Parathyroid adenoma (tissue), 2 donors: ENCODE measurements at regions not wholly inside any gene's neighbourhood (a gene's known extent, or its start where the extent isn't known, plus 50 kb on each side); places are given as distances from the start of the nearest gene placed in this dataset.

Source experiments
- H2AFZ ChIP-seq: fragments of 300-600 bp; sonication (generic); one replicate; pipeline ENCODE4 v1.7.0; 2017; ENCODE audit warnings: antibody characterized with exemption, mild to moderate bottlenecking
- H3K27ac ChIP-seq: fragments of 300-600 bp; sonication (generic); one replicate; pipeline ENCODE4 v1.7.0; 2017
- H3K27me3 ChIP-seq: fragments of 300-600 bp; sonication (generic); one replicate; pipeline ENCODE4 v1.7.0; 2017; ENCODE audit warnings: low read length; ENCODE audit not compliant: control insufficient read depth, insufficient read depth
- H3K36me3 ChIP-seq: fragments of 300-600 bp; sonication (generic); one replicate; pipeline ENCODE4 v1.7.0; 2017; ENCODE audit warnings: low read length; ENCODE audit not compliant: control insufficient read depth, insufficient read depth
- H3K4me1 ChIP-seq: fragments of 300-600 bp; sonication (generic); one replicate; pipeline ENCODE4 v1.7.0; 2017; ENCODE audit warnings: control low read depth
- H3K4me2 ChIP-seq: fragments of 300-600 bp; sonication (generic); one replicate; pipeline ENCODE4 v1.7.0; 2017; ENCODE audit warnings: low read length
- H3K4me3 ChIP-seq: fragments of 300-600 bp; sonication (generic); one replicate; pipeline ENCODE4 v1.7.0; 2017; ENCODE audit warnings: low read depth, low read length
- H3K79me2 ChIP-seq: fragments of 300-600 bp; sonication (generic); one replicate; pipeline ENCODE4 v1.7.0; 2017; ENCODE audit warnings: control low read depth
- H3K9ac ChIP-seq: fragments of 300-600 bp; sonication (generic); one replicate; pipeline ENCODE4 v1.7.0; 2017; ENCODE audit warnings: mild to moderate bottlenecking
- H3K9me3 ChIP-seq: fragments of 300-600 bp; sonication (generic); one replicate; pipeline ENCODE4 v1.7.0; 2017; ENCODE audit warnings: low read length; ENCODE audit not compliant: control insufficient read depth
- TF ChIP-seq, protein P1 (sequence below): fragments of 300-600 bp; sonication (generic); IDR thresholded peaks from one replicate; pipeline ENCODE4 v1.7.0; 2017; ENCODE audit warnings: antibody characterized with exemption, mild to moderate bottlenecking
- donor health status: primary hyperparathyroidism.

DNA sequence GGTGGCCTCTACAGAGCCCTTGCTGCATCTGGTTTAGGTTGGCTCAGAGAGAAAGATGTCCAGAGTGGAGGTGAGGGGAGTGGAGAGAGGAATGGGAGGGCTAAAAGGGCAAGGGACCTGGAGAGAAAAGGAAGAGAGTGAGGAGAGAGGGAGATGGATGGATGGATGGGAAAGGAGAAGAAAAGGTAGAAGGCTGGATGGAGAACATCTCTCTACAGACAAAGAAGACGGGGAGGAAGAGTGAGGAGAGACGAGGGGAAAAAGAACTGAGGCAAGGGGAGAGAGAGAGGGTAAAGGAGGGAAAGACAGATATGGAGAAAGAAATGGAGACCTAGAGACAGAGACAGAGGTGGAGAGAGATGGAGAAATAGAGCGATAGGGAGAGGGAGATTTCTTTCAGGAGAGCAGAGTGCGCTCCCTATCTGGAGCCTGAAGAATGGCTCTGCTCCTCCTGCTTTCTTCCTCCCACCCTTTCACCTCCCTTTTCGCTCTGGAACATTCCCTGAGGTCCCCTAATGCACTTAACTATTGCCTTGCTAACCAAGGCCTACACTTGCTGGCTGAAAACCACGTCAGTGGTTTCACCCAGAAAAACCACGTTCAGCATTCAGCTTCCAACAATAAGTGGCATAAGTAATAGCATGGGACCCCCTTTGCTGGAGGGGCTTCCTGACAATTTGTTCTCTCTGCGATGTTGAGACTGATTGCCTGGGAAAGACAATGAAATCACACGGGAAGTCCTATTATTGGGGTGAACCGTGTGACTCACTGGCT, 286.3 kb downstream of the CDH26 start:
- Histone ChIP-seq H3K9ac (no peak overlapping the region), H3K4me3 (no peak overlapping the region), H3K9me3 (no peaks in the 10 kb centered on the region), H3K4me1 (peaks cover 4% of the 10 kb centered on the region), H3K27me3 (no peaks in the 10 kb centered on the region), H3K79me2 (no peaks in the 10 kb centered on the region), H3K27ac (no peak overlapping the region), H3K36me3 (no peaks in the 10 kb centered on the region), H2AFZ (no peak overlapping the region), H3K4me2 (no peak overlapping the region)
- TF ChIP-seq, protein P1, sequence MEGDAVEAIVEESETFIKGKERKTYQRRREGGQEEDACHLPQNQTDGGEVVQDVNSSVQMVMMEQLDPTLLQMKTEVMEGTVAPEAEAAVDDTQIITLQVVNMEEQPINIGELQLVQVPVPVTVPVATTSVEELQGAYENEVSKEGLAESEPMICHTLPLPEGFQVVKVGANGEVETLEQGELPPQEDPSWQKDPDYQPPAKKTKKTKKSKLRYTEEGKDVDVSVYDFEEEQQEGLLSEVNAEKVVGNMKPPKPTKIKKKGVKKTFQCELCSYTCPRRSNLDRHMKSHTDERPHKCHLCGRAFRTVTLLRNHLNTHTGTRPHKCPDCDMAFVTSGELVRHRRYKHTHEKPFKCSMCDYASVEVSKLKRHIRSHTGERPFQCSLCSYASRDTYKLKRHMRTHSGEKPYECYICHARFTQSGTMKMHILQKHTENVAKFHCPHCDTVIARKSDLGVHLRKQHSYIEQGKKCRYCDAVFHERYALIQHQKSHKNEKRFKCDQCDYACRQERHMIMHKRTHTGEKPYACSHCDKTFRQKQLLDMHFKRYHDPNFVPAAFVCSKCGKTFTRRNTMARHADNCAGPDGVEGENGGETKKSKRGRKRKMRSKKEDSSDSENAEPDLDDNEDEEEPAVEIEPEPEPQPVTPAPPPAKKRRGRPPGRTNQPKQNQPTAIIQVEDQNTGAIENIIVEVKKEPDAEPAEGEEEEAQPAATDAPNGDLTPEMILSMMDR, result no peak

DNA sequence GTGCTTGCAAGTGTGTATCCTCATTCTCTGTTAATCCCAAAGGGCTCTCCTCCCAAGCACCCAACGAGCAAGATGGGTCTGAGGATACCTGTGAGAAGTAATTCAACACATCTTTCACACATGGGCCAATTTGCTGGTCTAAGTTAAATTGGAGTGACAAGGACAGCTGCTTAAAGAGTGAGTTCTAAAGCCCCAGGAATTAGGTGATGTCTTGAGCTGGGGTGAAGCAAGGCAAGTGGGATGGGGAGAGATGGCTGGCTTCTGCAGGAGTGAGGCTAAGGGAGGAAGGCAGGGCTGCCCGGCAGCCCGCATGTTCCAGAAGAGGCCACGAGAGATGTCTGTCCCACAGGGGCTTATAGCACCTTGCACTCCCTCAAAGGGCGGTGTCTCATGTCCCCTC, 288.5 kb downstream of the CDH26 start:
- Histone ChIP-seq H3K4me3 (no peak overlapping the region), H3K79me2 (no peaks in the 10 kb centered on the region), H3K9ac (no peak overlapping the region), H3K36me3 (no peaks in the 10 kb centered on the region), H3K9me3 (no peaks in the 10 kb centered on the region), H3K4me2 (no peak overlapping the region), H3K27ac (no peak overlapping the region), H2AFZ (no peak overlapping the region), H3K4me1 (peaks cover 5% of the 10 kb centered on the region), H3K27me3 (no peaks in the 10 kb centered on the region)
- TF ChIP-seq, protein P1, result no peak

DNA sequence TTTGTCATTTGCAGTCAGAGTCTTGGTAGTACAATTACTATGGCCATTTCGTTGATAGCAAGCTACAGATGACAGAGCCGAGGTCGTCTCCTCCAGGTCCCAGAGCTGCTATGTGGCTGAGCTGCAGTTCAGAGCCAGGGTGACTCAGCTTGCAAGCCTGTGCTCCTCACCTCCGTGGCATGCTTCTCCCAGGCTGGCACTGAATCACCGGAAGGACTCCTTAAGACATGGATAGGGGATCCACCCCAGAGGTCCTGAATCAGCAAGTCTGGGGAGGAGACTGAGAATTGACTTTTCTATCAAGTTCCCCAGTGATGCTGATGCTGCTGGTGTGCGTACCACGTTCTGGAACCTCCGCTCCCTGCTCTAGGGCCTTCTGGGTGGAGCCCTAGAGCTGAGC, 291.2 kb downstream of the CDH26 start:
- TF ChIP-seq, protein P1, result no peak
- Histone ChIP-seq H3K36me3 (no peaks in the 10 kb centered on the region), H3K9me3 (no peaks in the 10 kb centered on the region), H3K9ac (no peak overlapping the region), H3K4me3 (no peak overlapping the region), H3K4me1 (peaks cover 5% of the 10 kb centered on the region), H3K4me2 (no peak overlapping the region), H3K27ac (no peak overlapping the region), H3K27me3 (no peaks in the 10 kb centered on the region), H3K79me2 (no peaks in the 10 kb centered on the region), H2AFZ (peak overlapping the region; percentile 62)

DNA sequence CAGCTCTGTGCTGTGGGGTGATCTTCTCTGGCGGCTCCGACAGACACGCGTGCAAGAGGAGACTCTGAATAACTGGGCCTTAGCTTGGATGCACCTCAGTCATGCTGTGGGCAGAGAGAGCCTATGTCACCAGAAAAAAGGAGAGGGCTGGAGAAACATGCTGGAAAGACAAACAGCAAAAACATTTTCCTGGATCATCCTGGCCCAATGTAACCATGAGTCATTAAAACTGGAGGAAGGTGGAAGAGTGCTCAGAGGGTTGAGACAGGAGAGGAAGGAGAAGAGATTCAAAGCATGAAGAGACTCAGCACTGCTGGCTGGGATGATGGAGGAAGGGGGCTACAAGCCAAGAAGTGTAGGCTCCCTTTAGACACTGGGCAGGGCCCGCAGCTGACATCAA, 292.0 kb downstream of the CDH26 start:
- TF ChIP-seq, protein P1, result no peak
- Histone ChIP-seq H3K4me3 (no peak overlapping the region), H3K4me1 (peaks cover 11% of the 10 kb centered on the region), H2AFZ (no peak overlapping the region), H3K9me3 (no peaks in the 10 kb centered on the region), H3K27ac (no peak overlapping the region), H3K36me3 (no peaks in the 10 kb centered on the region), H3K4me2 (no peak overlapping the region), H3K79me2 (peaks cover 4% of the 10 kb centered on the region), H3K27me3 (no peaks in the 10 kb centered on the region), H3K9ac (no peak overlapping the region)

DNA sequence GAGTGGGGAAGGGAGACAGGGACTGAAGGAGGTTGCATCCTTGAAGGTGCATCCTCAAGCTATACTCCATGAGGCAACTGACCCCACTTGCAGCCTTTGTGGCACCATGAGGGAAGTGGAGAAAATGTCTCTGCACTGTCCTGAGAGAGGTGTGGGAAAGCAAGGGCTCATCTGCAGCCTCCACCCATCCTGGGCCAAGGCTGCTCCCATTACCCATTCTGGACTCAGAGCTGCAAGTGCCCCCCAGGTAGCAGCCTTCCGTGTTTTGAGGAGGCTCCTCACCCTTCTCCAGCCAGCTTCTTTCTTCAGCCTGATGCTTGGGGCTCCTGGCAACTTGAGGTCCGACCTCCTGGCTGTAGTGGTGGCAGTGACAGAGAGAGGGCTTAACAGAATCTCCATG, 294.6 kb downstream of the CDH26 start:
- TF ChIP-seq, protein P1, result no peak
- no peak overlapping the region for H3K4me2 ChIP-seq
- no peaks in the 10 kb centered on the region for H3K27me3 ChIP-seq
- H3K4me1 ChIP-seq, result peaks cover 34% of the 10 kb centered on the region
- no peaks in the 10 kb centered on the region for H3K36me3 ChIP-seq
- H3K79me2 ChIP-seq, result peaks cover 8% of the 10 kb centered on the region
- no peak overlapping the region for H3K27ac ChIP-seq
- H3K9me3 ChIP-seq, result no peaks in the 10 kb centered on the region
- H2AFZ ChIP-seq, result peak overlapping the region; percentile 61
- H3K9ac ChIP-seq, result no peak overlapping the region
- no peak overlapping the region for H3K4me3 ChIP-seq
